Endothelial cell of umbilical vein (primary cell): ENCODE measurements at regions not wholly inside any gene's neighbourhood (a gene's known extent, or its start where the extent isn't known, plus 50 kb on each side); places are given as distances from the start of the nearest gene placed in this dataset.
"Not testable (repeated sequence)": the region's sequence is repeated elsewhere in the genome, so short reads cannot be mapped to it uniquely, and the experiment has no call there.

Experiments used
- BruUV-seq: library from RNA; stranded (reverse); fragments of 400-500 nt; replicated peaks from 2 replicates; lab custom pipeline; 2021; lab: Mats Ljungman, UMichigan
- CTCF ChIA-PET: fragments of 300-600, 350-600 bp; sonication (Branson Sonifier 250); formaldehyde crosslinking; loops from one replicate; lab custom pipeline; 2021; ENCODE audit warnings: antibody characterized with exemption, inconsistent platforms; lab: Charles Lee
- POLR2A ChIA-PET: fragments of 300-600, 350-600 bp; sonication (Branson Sonifier 250); formaldehyde crosslinking; loops from one replicate; lab custom pipeline; 2021; ENCODE audit warnings: antibody characterized with exemption, inconsistent platforms; lab: Charles Lee
- DNase-seq: peaks from one replicate; pipeline ENCODE4 v3.0.0-alpha.2; 2011; ENCODE audit warnings: low read depth, low spot score
- FAIRE-seq: peaks from 2 replicates; lab custom pipeline; 2011; peaks lifted over from hg19 to GRCh38; lab: Jason Lieb, UNC
- H2AFZ ChIP-seq: 2 replicates; pipeline ENCODE4 v1.6.0; 2012; ENCODE audit warnings: low read depth, low read length, control low read depth, inconsistent platforms
- H3K27ac ChIP-seq: 2 replicates; pipeline ENCODE4 v1.5.1; 2011; ENCODE audit warnings: low read depth, mild to moderate bottlenecking, control low read depth, low read length, moderate library complexity; ENCODE audit not compliant: insufficient read depth
- H3K27me3 ChIP-seq, 2 experiments: 2 replicates each; pipeline versions ENCODE4 v1.6.0 to v1.6.1; 2011; ENCODE audit warnings: low read length in 2 of 2, mixed read lengths in 1 of 2; ENCODE audit not compliant: control insufficient read depth in 2 of 2, insufficient read depth in 2 of 2
- H3K36me3 ChIP-seq, 2 experiments: 2 replicates in 1 of 2; 3 replicates in 1 of 2; pipeline ENCODE4 v1.5.1; 2011; ENCODE audit warnings: low read length in 2 of 2, mild to moderate bottlenecking in 1 of 2, moderate library complexity in 1 of 2; ENCODE audit not compliant: control insufficient read depth in 2 of 2, insufficient read depth in 2 of 2; ENCODE audit errors: extremely low read depth in 1 of 2
- H3K4me1 ChIP-seq: 3 replicates; pipeline ENCODE4 v1.5.1; 2011; ENCODE audit warnings: mild to moderate bottlenecking, low read length; ENCODE audit not compliant: control insufficient read depth, insufficient read depth; ENCODE audit errors: extremely low read depth
- H3K4me2 ChIP-seq: 2 replicates; pipeline ENCODE4 v1.6.1; 2011; ENCODE audit warnings: low read length, control low read depth, mixed read lengths; ENCODE audit not compliant: insufficient read depth
- H3K4me3 ChIP-seq, 3 experiments: fragments of 200-600 bp in 1 of 3; sonication (generic), shearing (Covaris generic) in 1 of 3; replicated peaks in 1 of 3; 2 replicates each; pipeline ENCODE4 v1.5.1; 2011 to 2016; ENCODE audit warnings: control low read depth in 3 of 3, low read length in 3 of 3, mild to moderate bottlenecking in 2 of 3, inconsistent platforms in 1 of 3, low read depth in 1 of 3, moderate library complexity in 1 of 3; ENCODE audit not compliant: insufficient read depth in 1 of 3
- H3K79me2 ChIP-seq: 2 replicates; pipeline ENCODE4 v1.6.0; 2012; ENCODE audit warnings: low read length, inconsistent platforms; ENCODE audit not compliant: control insufficient read depth, insufficient read depth
- H3K9ac ChIP-seq: replicated peaks from 2 replicates; pipeline ENCODE3; 2011; ENCODE audit warnings: low read length, control low read depth; ENCODE audit not compliant: insufficient read depth; ENCODE audit errors: extremely low read depth
- H3K9me1 ChIP-seq: replicated peaks from 3 replicates; pipeline ENCODE4 v1.6.0; 2011; ENCODE audit warnings: mild to moderate bottlenecking, low read length; ENCODE audit not compliant: control insufficient read depth, insufficient read depth; ENCODE audit errors: extremely low read depth
- H3K9me3 ChIP-seq: replicated peaks from 2 replicates; pipeline ENCODE4 v1.5.1; 2012; ENCODE audit warnings: low read length, inconsistent platforms; ENCODE audit not compliant: control insufficient read depth, insufficient read depth
- H4K20me1 ChIP-seq: replicated peaks from 2 replicates; pipeline ENCODE3; 2011; ENCODE audit warnings: mild to moderate bottlenecking, low read length; ENCODE audit not compliant: control insufficient read depth, insufficient read depth; ENCODE audit errors: extremely low read depth
- EZH2 ChIP-seq: IDR thresholded peaks from 2 replicates; pipeline ENCODE4 v1.6.1; 2012; ENCODE audit warnings: borderline replicate concordance, low read depth, mild to moderate bottlenecking, moderate library complexity, low read length, inconsistent platforms; ENCODE audit not compliant: severe bottlenecking
- FOS ChIP-seq: IDR thresholded peaks from 2 replicates; pipeline ENCODE4 v1.6.1; 2011; ENCODE audit warnings: mild to moderate bottlenecking, low read length, moderate library complexity, borderline replicate concordance; ENCODE audit not compliant: insufficient read depth
- GATA2 ChIP-seq: IDR thresholded peaks from 2 replicates; pipeline ENCODE4 v1.7.0; 2011; ENCODE audit warnings: low read depth, mild to moderate bottlenecking, moderate library complexity, mixed read lengths, low read length; ENCODE audit not compliant: insufficient read length, insufficient read depth
- JUN ChIP-seq: IDR thresholded peaks from 2 replicates; pipeline ENCODE4 v1.6.1; 2011; ENCODE audit warnings: borderline replicate concordance, low read depth; ENCODE audit not compliant: insufficient read length, insufficient read depth
- MYC ChIP-seq: IDR thresholded peaks from one replicate; pipeline ENCODE4 v1.6.1; 2011; ENCODE audit warnings: mild to moderate bottlenecking, low read depth, low read length
- POLR2A ChIP-seq: IDR thresholded peaks from 2 replicates; pipeline ENCODE4 v1.6.1; 2012; ENCODE audit warnings: low read depth, mild to moderate bottlenecking, control low read depth, low read length
- POLR2AphosphoS5 ChIP-seq: IDR thresholded peaks from 2 replicates; pipeline ENCODE4 v1.6.1; 2012; ENCODE audit warnings: low read depth, mild to moderate bottlenecking, control low read depth, low read length, moderate library complexity; ENCODE audit not compliant: insufficient read depth
- dilution Hi-C: fragments of 300-500 bp; cut with MboI; formaldehyde crosslinking; loops from one replicate; pipeline ENCODE4 v1.15.0; 2019; ENCODE audit warnings: low sequenced_read_pairs; ENCODE audit not compliant: extremely low pct_ligation_motif_present
- intact Hi-C: fragments of 100-400 bp; cut with micrococcal nuclease; formaldehyde crosslinking; loops from one replicate; pipeline ENCODE4 v1.10.0; 2022
- TF ChIP-seq, protein P1 (sequence below): IDR thresholded peaks from 2 replicates; pipeline ENCODE4 v1.6.1; 2011; ENCODE audit not compliant: insufficient read depth, insufficient read length
- TF ChIP-seq, protein P2 (sequence below), 2 donors: IDR thresholded peaks; 1 replicate in 1 of 2; 2 replicates in 1 of 2; pipeline ENCODE4 v1.5.1; 2011; ENCODE audit warnings: low read length in 2 of 2, mild to moderate bottlenecking in 2 of 2, moderate library complexity in 2 of 2, control low read depth in 1 of 2, inconsistent platforms in 1 of 2, low read depth in 1 of 2; ENCODE audit not compliant: insufficient read depth in 1 of 2; ENCODE audit errors: extremely low read depth in 1 of 2

DNA sequence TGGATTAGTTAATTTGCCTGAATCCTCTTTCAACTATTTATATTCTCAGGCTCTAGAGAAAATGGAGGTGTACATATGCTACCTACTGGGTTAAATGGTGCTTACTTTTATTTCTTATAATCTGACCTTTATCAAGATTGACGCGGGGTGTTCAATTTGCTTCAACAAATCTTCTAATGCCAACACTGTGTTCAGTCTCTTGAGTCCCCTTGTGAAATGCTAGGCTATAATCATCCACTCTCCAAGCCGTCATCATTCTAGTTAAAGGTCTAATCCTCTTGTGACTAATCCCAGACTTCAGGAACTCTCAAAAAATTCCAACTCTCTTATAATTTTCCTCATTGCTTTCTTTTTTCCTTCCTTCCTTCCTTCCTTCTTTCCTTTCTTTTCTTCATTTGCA, 1396.2 kb downstream of the CDH8 start:
- BruUV-seq: no TSS peak

GRCh38 chr16:60636636-60637035, 1399.6 kb downstream of the CDH8 start:
- H3K9me1 ChIP-seq, H3K27me3 ChIP-seq, H3K9me3 ChIP-seq, BruUV-seq, H4K20me1 ChIP-seq, POLR2A ChIA-PET, dilution Hi-C loops, H3K4me3 ChIP-seq, H3K27ac ChIP-seq, H3K9ac ChIP-seq, intact Hi-C loops, DNase-seq, H3K79me2 ChIP-seq, FAIRE-seq, H3K4me2 ChIP-seq, H2AFZ ChIP-seq, CTCF ChIA-PET, H3K4me1 ChIP-seq, H3K36me3 ChIP-seq: not testable (repeated sequence)

More for the DNA sequence above, 1396.2 kb downstream of the CDH8 start:
- Histone ChIP-seq H3K79me2 (no peaks in the 10 kb centered on the region), H3K9me1 (no peaks in the 10 kb centered on the region), H4K20me1 (no peaks in the 10 kb centered on the region), H3K9me3 (no peaks in the 10 kb centered on the region), H3K4me1 (no peaks in the 10 kb centered on the region), H2AFZ (no peak overlapping the region), H3K27ac (no peak overlapping the region), H3K4me2 (no peak overlapping the region), H3K36me3 (no peaks in the 10 kb centered on the region), H3K27me3 (no peaks in the 10 kb centered on the region), H3K9ac (no peak overlapping the region), H3K4me3 (no peak overlapping the region)
- intact Hi-C loops: no loop called here
- dilution Hi-C loops: no loop called here
- TF ChIP-seq, protein P1, sequence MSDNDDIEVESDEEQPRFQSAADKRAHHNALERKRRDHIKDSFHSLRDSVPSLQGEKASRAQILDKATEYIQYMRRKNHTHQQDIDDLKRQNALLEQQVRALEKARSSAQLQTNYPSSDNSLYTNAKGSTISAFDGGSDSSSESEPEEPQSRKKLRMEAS: no peak
- no peak for TF ChIP-seq FOS
- no peak for TF ChIP-seq GATA2
- TF ChIP-seq JUN: no peak
- TF ChIP-seq EZH2: no peak
- TF ChIP-seq MYC: no peak
- TF ChIP-seq POLR2AphosphoS5: no peak
- TF ChIP-seq, protein P2, sequence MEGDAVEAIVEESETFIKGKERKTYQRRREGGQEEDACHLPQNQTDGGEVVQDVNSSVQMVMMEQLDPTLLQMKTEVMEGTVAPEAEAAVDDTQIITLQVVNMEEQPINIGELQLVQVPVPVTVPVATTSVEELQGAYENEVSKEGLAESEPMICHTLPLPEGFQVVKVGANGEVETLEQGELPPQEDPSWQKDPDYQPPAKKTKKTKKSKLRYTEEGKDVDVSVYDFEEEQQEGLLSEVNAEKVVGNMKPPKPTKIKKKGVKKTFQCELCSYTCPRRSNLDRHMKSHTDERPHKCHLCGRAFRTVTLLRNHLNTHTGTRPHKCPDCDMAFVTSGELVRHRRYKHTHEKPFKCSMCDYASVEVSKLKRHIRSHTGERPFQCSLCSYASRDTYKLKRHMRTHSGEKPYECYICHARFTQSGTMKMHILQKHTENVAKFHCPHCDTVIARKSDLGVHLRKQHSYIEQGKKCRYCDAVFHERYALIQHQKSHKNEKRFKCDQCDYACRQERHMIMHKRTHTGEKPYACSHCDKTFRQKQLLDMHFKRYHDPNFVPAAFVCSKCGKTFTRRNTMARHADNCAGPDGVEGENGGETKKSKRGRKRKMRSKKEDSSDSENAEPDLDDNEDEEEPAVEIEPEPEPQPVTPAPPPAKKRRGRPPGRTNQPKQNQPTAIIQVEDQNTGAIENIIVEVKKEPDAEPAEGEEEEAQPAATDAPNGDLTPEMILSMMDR (IDR thresholded peaks at IDR 0.05; ENCODE audit: extremely low read depth in 1 of 2, insufficient read depth in 1 of 2, low read depth in 1 of 2, low read length in 2 of 2): no peak
- TF ChIP-seq POLR2A: no peak
- ChIA-PET CTCF (no interaction called here), POLR2A (no interaction called here)
- no peak for DNase-seq
- no peak for FAIRE-seq
